BJ (cell line): ENCODE measurements at regions not wholly inside any gene's neighbourhood (a gene's known extent, or its start where the extent isn't known, plus 50 kb on each side); places are given as distances from the start of the nearest gene placed in this dataset.

ENCODE experiments used
- CTCF ChIA-PET: fragments of 350-600 bp; formaldehyde crosslinking; extraction: SDS; loops from one replicate; lab custom pipeline; 2021; ENCODE audit warnings: antibody characterized with exemption, inconsistent platforms; lab: Yijun Ruan, JAX
- POLR2A ChIA-PET: fragments of 300-600 bp; sonication (Branson Sonifier 250); formaldehyde crosslinking; extraction: SDS; loops from one replicate; lab custom pipeline; 2021; ENCODE audit warnings: antibody characterized with exemption; lab: Charles Lee
- DNase-seq: peaks from one replicate; pipeline ENCODE4 v3.0.0-alpha.2; 2011; ENCODE audit warnings: low read depth
- H3K27me3 ChIP-seq: 2 replicates; pipeline ENCODE4 v1.6.0; 2011; ENCODE audit warnings: low read length; ENCODE audit not compliant: control insufficient read depth, insufficient read depth
- H3K36me3 ChIP-seq: 2 replicates; pipeline ENCODE4 v1.5.1; 2011; ENCODE audit warnings: low read length; ENCODE audit not compliant: control insufficient read depth, insufficient read depth
- H3K4me3 ChIP-seq: 2 replicates; pipeline ENCODE4 v1.5.1; 2011; ENCODE audit warnings: low read depth, mild to moderate bottlenecking, control low read depth, low read length
- CTCF ChIP-seq: IDR thresholded peaks from 2 replicates; pipeline ENCODE4 v1.5.1; 2011; ENCODE audit warnings: low read depth, mild to moderate bottlenecking, control low read depth, inconsistent platforms, low read length, moderate library complexity; ENCODE audit not compliant: insufficient read depth

GRCh38 chr18:39990540-39990939 lies 1964.5 kb upstream of the PIK3C3 start:
- CTCF ChIA-PET: no interaction called here
- TF ChIP-seq CTCF: no peak
- DNase-seq: no peak
- POLR2A ChIA-PET: interaction anchor here (0.6 kb wide), 1 partner anchor 8 kb away, joined by 3 read pairs; no protein-coding TSS in a partner anchor
- no peak overlapping the region for H3K4me3 ChIP-seq
- H3K36me3 ChIP-seq: no peaks in the 10 kb centered on the region
- no peaks in the 10 kb centered on the region for H3K27me3 ChIP-seq

- POLR2A ChIA-PET: no interaction called here
- DNase-seq: no peak
- Histone ChIP-seq H3K27me3 (no peaks in the 10 kb centered on the region), H3K36me3 (no peaks in the 10 kb centered on the region), H3K4me3 (no peak overlapping the region)
- CTCF ChIA-PET: no interaction called here
- no peak for TF ChIP-seq CTCF
These were observed 1978.3 kb upstream of the PIK3C3 start for GRCh38 chr18:39976771-39977170.

GRCh38 chr18:39972521-39972920 lies 1982.5 kb upstream of the PIK3C3 start:
- Histone ChIP-seq H3K27me3 (no peaks in the 10 kb centered on the region), H3K4me3 (no peak overlapping the region), H3K36me3 (no peaks in the 10 kb centered on the region)
- TF ChIP-seq CTCF: no peak
- DNase-seq: no peak
- ChIA-PET POLR2A (no interaction called here), CTCF (no interaction called here)

GRCh38 chr18:39969803-39970494 lies 1985.1 kb upstream of the PIK3C3 start:
- Histone ChIP-seq H3K27me3 (no peaks in the 10 kb centered on the region), H3K36me3 (no peaks in the 10 kb centered on the region), H3K4me3 (no peak overlapping the region)
- ChIA-PET POLR2A (no interaction called here), CTCF (no interaction called here)
- DNase-seq: no peak
- TF ChIP-seq CTCF: no peak

- ChIA-PET CTCF (no interaction called here), POLR2A (no interaction called here)
- no peak overlapping the region for H3K4me3 ChIP-seq
- no peak for DNase-seq
- peak; percentile 33 for TF ChIP-seq CTCF
- H3K36me3 ChIP-seq: no peaks in the 10 kb centered on the region
- no peaks in the 10 kb centered on the region for H3K27me3 ChIP-seq
These were observed 1988.8 kb upstream of the PIK3C3 start for GRCh38 chr18:39966275-39966674.
